Activated naive CD8-positive, alpha-beta T cell treated with anti-CD3 and anti-CD28 coated beads, Interleukin-2, amount 50 U/mL, for 24 hours (primary cell): ENCODE measurements at regions not wholly inside any gene's neighbourhood (a gene's known extent, or its start where the extent isn't known, plus 50 kb on each side); places are given as distances from the start of the nearest gene placed in this dataset.
A peak's percentile ranks its signal among the peaks of the same experiment; 100 is the strongest.

Experiments used
- ATAC-seq: fragments of 150-1000 bp; cut with Tn5 transposase; one replicate; pipeline ENCODE4 v1.10.0; 2021
- DNase-seq: peaks from one replicate; pipeline ENCODE4 v3.0.0; 2021
- H3K27ac Mint-ChIP-seq: one replicate; pipeline ENCODE4 v1.8.0; 2021; ENCODE audit warnings: mild to moderate bottlenecking, mixed read lengths
- H3K27me3 Mint-ChIP-seq: one replicate; pipeline ENCODE4 v1.8.0; 2021; ENCODE audit warnings: mixed read lengths
- H3K36me3 Mint-ChIP-seq: one replicate; pipeline ENCODE4 v1.8.0; 2021; ENCODE audit warnings: low read depth, mixed read lengths
- H3K4me1 Mint-ChIP-seq: one replicate; pipeline ENCODE4 v1.8.0; 2021; ENCODE audit warnings: mixed read lengths
- H3K4me3 Mint-ChIP-seq: one replicate; pipeline ENCODE4 v1.8.0; 2021; ENCODE audit warnings: mild to moderate bottlenecking, moderate library complexity, mixed read lengths
- H3K9me3 Mint-ChIP-seq: one replicate; pipeline ENCODE4 v1.8.0; 2021; ENCODE audit warnings: mixed read lengths

DNA sequence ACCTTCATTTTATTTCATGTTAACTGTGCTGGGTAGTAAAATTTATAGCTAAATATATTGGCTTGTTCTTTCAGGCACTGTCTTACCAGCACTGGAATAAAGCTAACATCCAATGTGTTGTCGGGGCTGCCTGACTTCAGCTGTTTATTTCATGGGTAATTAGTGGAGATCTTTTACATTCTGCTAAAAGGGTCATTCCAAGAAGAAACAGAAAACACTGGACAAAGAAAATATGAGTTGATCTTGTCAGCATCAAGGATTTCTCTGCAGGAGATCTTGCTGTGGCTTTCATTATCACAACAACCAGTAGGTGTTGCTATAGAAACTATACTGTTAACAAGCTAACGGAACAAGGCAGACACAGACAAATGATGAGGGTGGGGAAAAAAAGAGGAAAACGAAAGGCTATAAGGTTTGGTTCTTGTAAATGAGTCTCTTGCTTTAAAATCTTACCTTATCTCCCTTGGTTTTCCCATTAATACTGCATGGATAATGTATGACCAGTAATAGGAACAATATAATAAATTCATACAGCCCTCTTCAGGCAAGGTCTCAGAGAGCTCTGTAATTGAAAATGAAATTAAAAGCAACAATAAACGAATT lies 206.8 kb downstream of the SIM1 start:
- DNase-seq (no peak), ATAC-seq (no peak)
- H3K4me3 Mint-ChIP-seq: no peak overlapping the region
- H3K36me3 Mint-ChIP-seq: no peaks in the 10 kb centered on the region
- no peak overlapping the region for H3K27ac Mint-ChIP-seq
- H3K27me3 Mint-ChIP-seq: no peaks in the 10 kb centered on the region
- H3K9me3 Mint-ChIP-seq: no peaks in the 10 kb centered on the region
- H3K4me1 Mint-ChIP-seq: peaks cover 8% of the 10 kb centered on the region

- DNase-seq: no peak
These were observed 209.0 kb downstream of the SIM1 start for GRCh38 chr6:100255701-100256100.

GRCh38 chr6:100247123-100247522 lies 217.6 kb downstream of the SIM1 start:
- Mint-ChIP-seq H3K27ac (no peak overlapping the region), H3K4me3 (no peak overlapping the region), H3K9me3 (no peaks in the 10 kb centered on the region), H3K27me3 (no peaks in the 10 kb centered on the region), H3K4me1 (no peaks in the 10 kb centered on the region), H3K36me3 (no peaks in the 10 kb centered on the region)
- DNase-seq (no peak), ATAC-seq (no peak)

More at GRCh38 chr6:100255701-100256100, 209.0 kb downstream of the SIM1 start:
- H3K4me3 Mint-ChIP-seq: no peak overlapping the region
- no peaks in the 10 kb centered on the region for H3K27me3 Mint-ChIP-seq
- no peak for ATAC-seq
- peaks cover 8% of the 10 kb centered on the region for H3K4me1 Mint-ChIP-seq
- no peaks in the 10 kb centered on the region for H3K9me3 Mint-ChIP-seq
- H3K36me3 Mint-ChIP-seq: no peaks in the 10 kb centered on the region
- no peak overlapping the region for H3K27ac Mint-ChIP-seq

DNA sequence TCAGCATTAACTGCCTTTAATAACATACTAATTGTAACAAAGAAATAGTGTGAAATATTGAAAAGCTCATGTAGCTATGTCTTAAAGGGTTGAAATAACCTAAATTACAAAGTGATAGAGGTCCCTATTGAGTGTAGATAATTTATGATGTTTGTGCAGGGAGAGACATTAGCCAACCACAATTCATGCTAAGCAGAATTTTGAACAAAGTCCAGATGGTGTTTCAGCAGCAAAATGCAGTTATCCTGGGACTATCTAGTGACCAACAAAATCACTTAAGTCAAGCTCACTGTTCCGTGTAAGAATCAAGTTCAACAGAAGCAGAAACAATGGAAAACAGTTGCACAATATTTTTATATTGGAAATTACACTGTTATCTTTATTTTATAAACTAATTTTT lies 218.5 kb downstream of the SIM1 start:
- Mint-ChIP-seq H3K27me3 (no peaks in the 10 kb centered on the region), H3K4me1 (no peaks in the 10 kb centered on the region), H3K4me3 (no peak overlapping the region), H3K36me3 (no peaks in the 10 kb centered on the region), H3K27ac (no peak overlapping the region), H3K9me3 (no peaks in the 10 kb centered on the region)
- DNase-seq: no peak
- ATAC-seq: no peak

GRCh38 chr6:100240798-100241197 lies 223.9 kb downstream of the SIM1 start:
- Mint-ChIP-seq H3K27me3 (no peaks in the 10 kb centered on the region), H3K4me3 (no peak overlapping the region), H3K36me3 (no peaks in the 10 kb centered on the region), H3K9me3 (no peaks in the 10 kb centered on the region), H3K4me1 (no peaks in the 10 kb centered on the region), H3K27ac (no peak overlapping the region)
- DNase-seq (no peak), ATAC-seq (no peak)

GRCh38 chr6:100237821-100238220 lies 226.9 kb downstream of the SIM1 start:
- no peak for ATAC-seq
- Mint-ChIP-seq H3K9me3 (no peaks in the 10 kb centered on the region), H3K36me3 (no peaks in the 10 kb centered on the region), H3K4me1 (no peaks in the 10 kb centered on the region), H3K27me3 (peaks cover 2% of the 10 kb centered on the region), H3K4me3 (no peak overlapping the region), H3K27ac (no peak overlapping the region)
- no peak for DNase-seq

- Mint-ChIP-seq H3K9me3 (no peaks in the 10 kb centered on the region), H3K36me3 (no peaks in the 10 kb centered on the region), H3K4me1 (no peaks in the 10 kb centered on the region), H3K27ac (no peak overlapping the region), H3K27me3 (peaks cover 2% of the 10 kb centered on the region), H3K4me3 (no peak overlapping the region)
- DNase-seq (no peak), ATAC-seq (no peak)
These were observed 228.3 kb downstream of the SIM1 start for GRCh38 chr6:100236389-100236788.

DNA sequence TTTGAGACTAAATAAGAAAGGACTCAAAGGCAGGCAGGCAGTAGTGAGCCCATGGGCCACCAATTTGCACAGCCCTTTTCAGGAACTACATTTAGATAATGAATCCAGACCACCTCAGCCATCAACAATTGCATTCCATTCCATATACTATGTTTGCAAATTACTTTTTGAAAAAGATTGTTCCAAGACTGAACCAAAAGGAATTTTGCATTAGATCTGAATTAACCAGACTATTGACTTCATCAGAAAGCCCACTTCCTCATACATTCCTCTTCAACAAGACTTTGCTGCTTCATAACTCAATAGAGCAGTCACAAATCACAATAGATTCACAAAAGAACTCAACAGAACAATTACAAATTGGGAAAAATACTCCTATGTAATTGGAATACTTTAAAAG lies 229.1 kb downstream of the SIM1 start:
- Mint-ChIP-seq H3K27me3 (peaks cover 5% of the 10 kb centered on the region), H3K27ac (no peak overlapping the region), H3K9me3 (no peaks in the 10 kb centered on the region), H3K4me1 (peaks cover 1% of the 10 kb centered on the region), H3K36me3 (no peaks in the 10 kb centered on the region), H3K4me3 (no peak overlapping the region)
- DNase-seq: no peak
- no peak for ATAC-seq

DNA sequence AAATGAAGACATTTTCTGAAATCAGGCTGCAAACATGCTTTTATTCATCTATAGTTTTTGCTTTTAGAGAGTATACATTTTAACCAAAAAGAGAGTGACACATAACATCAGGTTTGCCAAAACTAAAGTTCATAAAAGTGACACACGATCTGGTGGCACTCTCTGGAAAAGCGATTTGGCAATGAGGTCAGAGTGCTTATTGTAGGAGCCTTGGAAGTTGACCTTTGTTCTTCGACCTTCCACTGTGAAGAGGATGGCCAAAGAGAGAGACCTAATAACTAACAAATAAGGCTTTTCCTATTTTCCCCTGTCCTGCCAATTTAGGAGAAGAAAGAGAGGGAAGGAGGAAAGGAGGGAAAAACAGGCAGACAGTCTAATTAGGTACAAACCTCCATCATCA lies 230.1 kb downstream of the SIM1 start:
- H3K4me1 Mint-ChIP-seq: peaks cover 5% of the 10 kb centered on the region
- no peaks in the 10 kb centered on the region for H3K36me3 Mint-ChIP-seq
- ATAC-seq (no peak), DNase-seq (no peak)
- H3K9me3 Mint-ChIP-seq: no peaks in the 10 kb centered on the region
- no peak overlapping the region for H3K27ac Mint-ChIP-seq
- H3K27me3 Mint-ChIP-seq: peaks cover 13% of the 10 kb centered on the region
- no peak overlapping the region for H3K4me3 Mint-ChIP-seq

- Mint-ChIP-seq H3K27me3 (peaks cover 23% of the 10 kb centered on the region), H3K36me3 (no peaks in the 10 kb centered on the region), H3K9me3 (no peaks in the 10 kb centered on the region), H3K4me3 (no peak overlapping the region), H3K4me1 (peaks cover 15% of the 10 kb centered on the region), H3K27ac (no peak overlapping the region)
- ATAC-seq: no peak
- no peak for DNase-seq
These were observed 231.7 kb downstream of the SIM1 start for GRCh38 chr6:100232781-100233573.

DNA sequence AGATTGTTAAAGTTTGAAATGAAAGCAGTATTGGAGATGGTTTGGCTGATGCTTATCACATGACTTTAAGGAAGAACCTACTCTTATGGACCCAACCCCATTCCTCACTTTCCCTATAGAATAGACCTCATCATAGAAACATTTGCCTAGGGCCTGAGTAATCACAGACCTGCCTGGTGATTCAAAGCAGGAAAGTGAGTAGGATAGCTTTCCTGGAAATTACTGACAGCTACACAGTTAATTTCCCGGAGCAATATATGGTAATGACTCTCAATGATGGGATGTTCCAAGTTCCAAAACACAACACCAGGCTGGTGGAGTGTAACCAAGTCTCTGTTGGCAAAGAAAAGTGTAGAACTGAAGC lies 233.8 kb downstream of the SIM1 start:
- H3K27me3 Mint-ChIP-seq: peaks cover 26% of the 10 kb centered on the region
- H3K9me3 Mint-ChIP-seq: no peaks in the 10 kb centered on the region
- ATAC-seq: no peak
- no peak overlapping the region for H3K4me3 Mint-ChIP-seq
- peaks cover 18% of the 10 kb centered on the region for H3K4me1 Mint-ChIP-seq
- no peak overlapping the region for H3K27ac Mint-ChIP-seq
- no peaks in the 10 kb centered on the region for H3K36me3 Mint-ChIP-seq
- no peak for DNase-seq

GRCh38 chr6:100230115-100230952 lies 234.4 kb downstream of the SIM1 start:
- ATAC-seq (no peak), DNase-seq (no peak)
- peaks cover 26% of the 10 kb centered on the region for H3K27me3 Mint-ChIP-seq
- H3K4me1 Mint-ChIP-seq: peaks cover 18% of the 10 kb centered on the region
- H3K4me3 Mint-ChIP-seq: no peak overlapping the region
- no peaks in the 10 kb centered on the region for H3K9me3 Mint-ChIP-seq
- no peaks in the 10 kb centered on the region for H3K36me3 Mint-ChIP-seq
- no peak overlapping the region for H3K27ac Mint-ChIP-seq

DNA sequence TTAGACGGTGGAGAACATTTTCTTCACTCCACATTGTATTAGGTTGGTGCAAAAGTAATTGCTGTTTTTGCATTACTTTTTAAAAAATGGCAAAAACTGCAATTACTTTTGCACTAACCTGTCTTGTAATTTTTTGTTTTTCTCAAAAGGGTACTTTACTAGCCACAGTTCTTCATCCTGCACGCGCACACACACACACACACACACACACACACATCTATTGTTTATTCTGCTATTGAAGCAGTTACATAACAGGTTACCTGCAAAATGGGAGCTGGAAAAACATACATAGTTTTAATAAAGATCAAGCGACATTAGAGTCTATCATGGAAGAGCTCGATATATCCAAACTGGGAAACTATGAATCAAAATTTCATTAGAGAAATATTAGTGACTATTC lies 235.2 kb downstream of the SIM1 start:
- H3K4me3 Mint-ChIP-seq: peak overlapping the region; percentile 66
- H3K27ac Mint-ChIP-seq: no peak overlapping the region
- peaks cover 24% of the 10 kb centered on the region for H3K27me3 Mint-ChIP-seq
- DNase-seq (no peak), ATAC-seq (no peak)
- no peaks in the 10 kb centered on the region for H3K9me3 Mint-ChIP-seq
- H3K4me1 Mint-ChIP-seq: peaks cover 18% of the 10 kb centered on the region
- no peaks in the 10 kb centered on the region for H3K36me3 Mint-ChIP-seq

DNA sequence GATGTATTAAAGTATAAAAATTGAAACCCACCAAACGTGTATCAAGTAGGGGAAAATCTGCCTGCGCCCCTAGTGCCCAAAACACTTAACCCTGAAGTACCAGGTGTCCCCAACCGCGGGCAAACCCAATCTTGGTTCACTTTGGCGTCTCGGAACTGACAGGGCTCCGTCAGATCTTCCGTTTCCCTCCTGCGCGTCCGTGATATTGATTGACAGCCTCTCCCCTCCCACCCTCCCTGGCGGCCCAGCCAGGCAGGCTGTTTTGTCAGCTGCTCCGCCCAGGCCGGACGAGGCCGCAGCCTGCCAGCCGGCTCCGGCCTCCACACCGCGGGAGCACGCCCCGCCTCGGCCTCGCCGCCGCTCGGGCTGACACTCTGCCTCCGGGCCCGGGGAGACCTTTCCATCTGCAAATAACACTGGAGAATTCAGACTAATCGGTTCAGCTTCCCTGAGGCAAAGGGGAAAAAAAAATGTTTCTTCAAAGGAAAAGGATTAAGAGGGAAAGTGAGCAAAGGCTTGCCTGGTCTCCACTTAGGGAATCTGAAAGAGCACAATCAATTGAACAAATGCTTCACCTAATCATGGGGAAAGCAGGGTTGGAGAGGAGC lies 234.9 kb upstream of the MCHR2 start:
- Mint-ChIP-seq H3K27me3 (peaks cover 24% of the 10 kb centered on the region), H3K9me3 (no peaks in the 10 kb centered on the region), H3K27ac (peak overlapping the region; percentile 53), H3K36me3 (no peaks in the 10 kb centered on the region), H3K4me1 (peaks cover 18% of the 10 kb centered on the region), H3K4me3 (peak overlapping the region; percentile 68)
- peak; percentile 52 for DNase-seq
- ATAC-seq: peak; percentile 95
